CD4-positive, alpha-beta T cell (primary cell): ENCODE measurements at regions not wholly inside any gene's neighbourhood (a gene's known extent, or its start where the extent isn't known, plus 50 kb on each side); places are given as distances from the start of the nearest gene placed in this dataset.

Experiments used
- ATAC-seq: fragments of 200-7000 bp; cut with Tn5 transposase; one replicate; pipeline ENCODE4 v1.10.0; 2022; ENCODE audit warnings: mild to moderate bottlenecking; ENCODE audit not compliant: poor library complexity
- CTCF ChIA-PET: fragments of 350-600 bp; sonication (Branson Sonifier 250); formaldehyde crosslinking; loops from one replicate; lab custom pipeline; 2021; ENCODE audit warnings: antibody characterized with exemption, inconsistent platforms; lab: Charles Lee
- POLR2A ChIA-PET: fragments of 350-600 bp; sonication (Branson Sonifier 250); formaldehyde crosslinking; loops from one replicate; lab custom pipeline; 2021; ENCODE audit warnings: antibody characterized with exemption, inconsistent platforms; lab: Charles Lee
- DNase-seq, 14 experiments: peaks; one replicate each; pipeline ENCODE4 v3.0.0-alpha.2; 2013 to 2020; ENCODE audit warnings: mixed read lengths in 2 of 14
- H3K27ac ChIP-seq, 2 donors: one replicate each; pipeline versions ENCODE4 v1.5.1 to v1.7.0; 2013; ENCODE audit warnings: low read length in 2 of 2, low read depth in 1 of 2, mild to moderate bottlenecking in 1 of 2
- H3K27me3 ChIP-seq, 2 experiments: 1 replicate in 1 of 2; 2 replicates in 1 of 2; pipeline versions ENCODE4 v1.6.1 to v1.7.0; 2013; ENCODE audit warnings: low read length in 2 of 2, control low read depth in 1 of 2, mild to moderate bottlenecking in 1 of 2, moderate library complexity in 1 of 2; ENCODE audit not compliant: insufficient read depth in 2 of 2, control insufficient read depth in 1 of 2
- H3K36me3 ChIP-seq: one replicate; pipeline ENCODE4 v1.6.1; 2013; ENCODE audit warnings: low read length, control low read depth; ENCODE audit not compliant: insufficient read depth
- H3K4me1 ChIP-seq: one replicate; pipeline ENCODE4 v1.6.1; 2013; ENCODE audit warnings: low read length, control low read depth; ENCODE audit not compliant: insufficient read depth
- H3K4me3 ChIP-seq: one replicate; pipeline ENCODE4 v1.5.1; 2013; ENCODE audit warnings: mild to moderate bottlenecking, low read length, moderate library complexity
- H3K9me3 ChIP-seq, 2 experiments: 1 replicate in 1 of 2; 2 replicates in 1 of 2; pipeline versions ENCODE4 v1.6.1 to v1.7.0; 2013; ENCODE audit warnings: low read length in 2 of 2, mild to moderate bottlenecking in 2 of 2, control low read depth in 1 of 2, moderate library complexity in 1 of 2; ENCODE audit not compliant: control insufficient read depth in 1 of 2, insufficient read depth in 1 of 2
- H3K27ac Mint-ChIP-seq: one replicate; pipeline ENCODE4 v1.8.0; 2020; ENCODE audit warnings: mixed read lengths
- H3K27me3 Mint-ChIP-seq: one replicate; pipeline ENCODE4 v1.8.0; 2021; ENCODE audit warnings: mixed read lengths
- H3K36me3 Mint-ChIP-seq: one replicate; pipeline ENCODE4 v1.8.0; 2021; ENCODE audit warnings: low read depth, mixed read lengths
- H3K4me1 Mint-ChIP-seq: one replicate; pipeline ENCODE4 v1.8.0; 2021; ENCODE audit warnings: low read depth, mixed read lengths
- H3K4me3 Mint-ChIP-seq: one replicate; pipeline ENCODE4 v1.8.0; 2020; ENCODE audit warnings: mild to moderate bottlenecking, mixed read lengths
- H3K9me3 Mint-ChIP-seq: one replicate; pipeline ENCODE4 v1.8.0; 2020; ENCODE audit warnings: mixed read lengths
- CTCF ChIP-seq: fragments of 200-600 bp; IDR thresholded peaks from one replicate; pipeline ENCODE4 v1.8.0; 2022; ENCODE audit warnings: antibody characterized with exemption, mild to moderate bottlenecking
- intact Hi-C, 2 experiments: fragments of 100-400 bp; cut with DNase I in 1 of 2; cut with micrococcal nuclease in 1 of 2; formaldehyde crosslinking; loops; one replicate each; pipeline versions ENCODE4 v1.15.1 to v1.9.0; 2023 to 2025; cut with DNase I, micrococcal nuclease

- POLR2A ChIA-PET: interaction anchor here (1.0 kb wide), 1 partner anchor 223 kb away, joined by 4 read pairs; the partner anchor contains the start of gene DYRK2
- Histone ChIP-seq H3K4me3 (no peak overlapping the region), H3K4me1 (peaks cover 6% of the 10 kb centered on the region), H3K36me3 (no peaks in the 10 kb centered on the region), H3K27me3 (no peaks in the 10 kb centered on the region), H3K9me3 (no peaks in the 10 kb centered on the region), H3K27ac (no peak overlapping the region)
- DNase-seq (no peak), ATAC-seq (no peak)
- no peaks in the 10 kb centered on the region for H3K36me3 Mint-ChIP-seq
- TF ChIP-seq CTCF: no peak
- H3K4me3 Mint-ChIP-seq: no peak overlapping the region
- no peak overlapping the region for H3K27ac Mint-ChIP-seq
- CTCF ChIA-PET: no interaction called here
- no peaks in the 10 kb centered on the region for H3K27me3 Mint-ChIP-seq
- H3K9me3 Mint-ChIP-seq: no peaks in the 10 kb centered on the region
- intact Hi-C loops: no loop called here
- peaks cover 18% of the 10 kb centered on the region for H3K4me1 Mint-ChIP-seq
Measured at GRCh38 chr12:67425394-67425793, 156.2 kb downstream of the CAND1 start.

- DNase-seq: peak in 1 of 14 experiments; percentile 7
- Mint-ChIP-seq H3K27me3 (no peaks in the 10 kb centered on the region), H3K36me3 (no peaks in the 10 kb centered on the region), H3K27ac (no peak overlapping the region), H3K4me1 (peaks cover 18% of the 10 kb centered on the region), H3K4me3 (no peak overlapping the region), H3K9me3 (no peaks in the 10 kb centered on the region)
- intact Hi-C loops: no loop called here
- peak; percentile 44 for ATAC-seq
- Histone ChIP-seq H3K4me1 (peaks cover 6% of the 10 kb centered on the region), H3K36me3 (no peaks in the 10 kb centered on the region), H3K9me3 (no peaks in the 10 kb centered on the region), H3K4me3 (no peak overlapping the region), H3K27me3 (no peaks in the 10 kb centered on the region), H3K27ac (no peak overlapping the region)
- ChIA-PET CTCF (no interaction called here), POLR2A (interaction anchor here (1.0 kb wide), 1 partner anchor 222 kb away, joined by 4 read pairs; the partner anchor contains the start of gene DYRK2)
- no peak for TF ChIP-seq CTCF
Measured at GRCh38 chr12:67426067-67426466, 156.9 kb downstream of the CAND1 start.

GRCh38 chr12:67427336-67427735 lies 158.2 kb downstream of the CAND1 start:
- ChIA-PET CTCF (no interaction called here), POLR2A (interaction anchor here (0.6 kb wide), 1 partner anchor 9 kb away, joined by 4 read pairs; no protein-coding TSS in a partner anchor)
- Mint-ChIP-seq H3K27ac (no peak overlapping the region), H3K4me1 (peaks cover 18% of the 10 kb centered on the region), H3K9me3 (no peaks in the 10 kb centered on the region), H3K27me3 (no peaks in the 10 kb centered on the region), H3K36me3 (no peaks in the 10 kb centered on the region), H3K4me3 (no peak overlapping the region)
- Histone ChIP-seq H3K27ac (no peak overlapping the region), H3K9me3 (no peaks in the 10 kb centered on the region), H3K36me3 (no peaks in the 10 kb centered on the region), H3K4me1 (peaks cover 6% of the 10 kb centered on the region), H3K27me3 (no peaks in the 10 kb centered on the region), H3K4me3 (no peak overlapping the region)
- no peak for TF ChIP-seq CTCF
- DNase-seq (no peak), ATAC-seq (no peak)
- intact Hi-C loops: no loop called here
